Endothelial cell (in vitro differentiated cells): ENCODE measurements at regions not wholly inside any gene's neighbourhood (a gene's known extent, or its start where the extent isn't known, plus 50 kb on each side); places are given as distances from the start of the nearest gene placed in this dataset.
"Not testable (repeated sequence)": the region's sequence is repeated elsewhere in the genome, so short reads cannot be mapped to it uniquely, and the experiment has no call there.

Source experiments
- DNase-seq: peaks from one replicate; pipeline ENCODE4 v3.0.0; 2021; ENCODE audit warnings: low spot score
- H3K27ac Mint-ChIP-seq: one replicate; pipeline ENCODE4 v1.8.0; 2021; ENCODE audit warnings: mixed read lengths, inconsistent platforms; ENCODE audit not compliant: unreplicated experiment
- H3K27me3 Mint-ChIP-seq: one replicate; pipeline ENCODE4 v1.8.0; 2021; ENCODE audit warnings: mild to moderate bottlenecking, moderate library complexity, mixed read lengths, inconsistent platforms; ENCODE audit not compliant: unreplicated experiment
- H3K36me3 Mint-ChIP-seq: one replicate; pipeline ENCODE4 v1.8.0; 2021; ENCODE audit warnings: mild to moderate bottlenecking, low read depth, mixed read lengths, inconsistent platforms; ENCODE audit not compliant: unreplicated experiment
- H3K4me1 Mint-ChIP-seq: one replicate; pipeline ENCODE4 v1.8.0; 2021; ENCODE audit warnings: mild to moderate bottlenecking, mixed read lengths, inconsistent platforms; ENCODE audit not compliant: unreplicated experiment
- H3K4me3 Mint-ChIP-seq: one replicate; pipeline ENCODE4 v1.8.0; 2021; ENCODE audit warnings: mild to moderate bottlenecking, mixed read lengths, inconsistent platforms; ENCODE audit not compliant: unreplicated experiment
- H3K9me3 Mint-ChIP-seq: one replicate; pipeline ENCODE4 v1.8.0; 2021; ENCODE audit warnings: mixed read lengths, inconsistent platforms; ENCODE audit not compliant: unreplicated experiment
- CTCF ChIP-seq: fragments of 200-600 bp; sonication (generic); IDR thresholded peaks from one replicate; pipeline ENCODE4 v1.5.0; 2021; ENCODE audit warnings: antibody characterized with exemption; ENCODE audit not compliant: unreplicated experiment

GRCh38 chr4:23091711-23092110 is 399.0 kb downstream of the GBA3 start:
- Mint-ChIP-seq H3K27ac (no peak overlapping the region), H3K9me3 (no peaks in the 10 kb centered on the region), H3K4me3 (no peak overlapping the region), H3K4me1 (peaks cover 17% of the 10 kb centered on the region), H3K27me3 (no peaks in the 10 kb centered on the region), H3K36me3 (peaks cover 4% of the 10 kb centered on the region)
- DNase-seq = no peak
- no peak for TF ChIP-seq CTCF

GRCh38 chr4:23085249-23085568 is 392.5 kb downstream of the GBA3 start:
- no peak for TF ChIP-seq CTCF
- no peak for DNase-seq
- H3K27ac Mint-ChIP-seq = no peak overlapping the region
- H3K36me3 Mint-ChIP-seq = peaks cover 10% of the 10 kb centered on the region
- H3K4me1 Mint-ChIP-seq = peaks cover 5% of the 10 kb centered on the region
- peaks cover 11% of the 10 kb centered on the region for H3K9me3 Mint-ChIP-seq
- H3K27me3 Mint-ChIP-seq = no peaks in the 10 kb centered on the region
- H3K4me3 Mint-ChIP-seq = no peak overlapping the region

- H3K36me3 Mint-ChIP-seq = peaks cover 11% of the 10 kb centered on the region
- peaks cover 2% of the 10 kb centered on the region for H3K4me1 Mint-ChIP-seq
- H3K9me3 Mint-ChIP-seq = peaks cover 11% of the 10 kb centered on the region
- H3K27me3 Mint-ChIP-seq = no peaks in the 10 kb centered on the region
- no peak for TF ChIP-seq CTCF
- H3K4me3 Mint-ChIP-seq = no peak overlapping the region
- DNase-seq = no peak
- H3K27ac Mint-ChIP-seq = no peak overlapping the region
Observed at GRCh38 chr4:23084559-23085248, 392.0 kb downstream of the GBA3 start.

GRCh38 chr4:23083391-23083790 is 390.7 kb downstream of the GBA3 start:
- no peak overlapping the region for H3K27ac Mint-ChIP-seq
- peaks cover 2% of the 10 kb centered on the region for H3K4me1 Mint-ChIP-seq
- peaks cover 11% of the 10 kb centered on the region for H3K9me3 Mint-ChIP-seq
- TF ChIP-seq CTCF = no peak
- H3K4me3 Mint-ChIP-seq = no peak overlapping the region
- peaks cover 16% of the 10 kb centered on the region for H3K36me3 Mint-ChIP-seq
- DNase-seq = no peak
- no peaks in the 10 kb centered on the region for H3K27me3 Mint-ChIP-seq

- not testable (repeated sequence) for H3K27ac Mint-ChIP-seq, DNase-seq, H3K4me1 Mint-ChIP-seq, H3K4me3 Mint-ChIP-seq, H3K27me3 Mint-ChIP-seq
- H3K36me3 Mint-ChIP-seq = peaks cover 16% of the 10 kb centered on the region
- peaks cover 11% of the 10 kb centered on the region for H3K9me3 Mint-ChIP-seq
Observed at GRCh38 chr4:23080171-23080570, 387.4 kb downstream of the GBA3 start.
